M059J (cell line): ENCODE measurements at regions not wholly inside any gene's neighbourhood (a gene's known extent, or its start where the extent isn't known, plus 50 kb on each side); places are given as distances from the start of the nearest gene placed in this dataset.
"Not testable (repeated sequence)": the region's sequence is repeated elsewhere in the genome, so short reads cannot be mapped to it uniquely, and the experiment has no call there.

ENCODE experiments used
- DNase-seq: peaks from one replicate; pipeline ENCODE4 v3.0.0-alpha.2; 2012; ENCODE audit warnings: low read depth

- no peak for DNase-seq
Measured at GRCh38 chr9:2354856-2355696, 266.5 kb upstream of the VLDLR start.

DNA sequence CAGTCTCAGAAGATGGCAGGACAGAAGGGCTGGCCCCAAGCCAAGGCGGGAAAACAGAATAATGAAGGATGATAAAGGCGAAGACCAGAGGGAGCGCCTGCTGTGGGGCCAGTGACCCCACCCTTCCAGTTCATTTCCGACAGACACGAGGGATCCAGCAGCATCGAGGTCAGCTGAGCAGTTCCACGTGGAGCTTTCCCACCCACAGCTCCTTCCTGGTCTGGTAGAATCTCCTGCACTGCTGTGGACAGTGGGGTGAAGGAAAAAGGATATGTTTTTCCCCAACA, 265.9 kb upstream of the VLDLR start:
- DNase-seq, result no peak

DNA sequence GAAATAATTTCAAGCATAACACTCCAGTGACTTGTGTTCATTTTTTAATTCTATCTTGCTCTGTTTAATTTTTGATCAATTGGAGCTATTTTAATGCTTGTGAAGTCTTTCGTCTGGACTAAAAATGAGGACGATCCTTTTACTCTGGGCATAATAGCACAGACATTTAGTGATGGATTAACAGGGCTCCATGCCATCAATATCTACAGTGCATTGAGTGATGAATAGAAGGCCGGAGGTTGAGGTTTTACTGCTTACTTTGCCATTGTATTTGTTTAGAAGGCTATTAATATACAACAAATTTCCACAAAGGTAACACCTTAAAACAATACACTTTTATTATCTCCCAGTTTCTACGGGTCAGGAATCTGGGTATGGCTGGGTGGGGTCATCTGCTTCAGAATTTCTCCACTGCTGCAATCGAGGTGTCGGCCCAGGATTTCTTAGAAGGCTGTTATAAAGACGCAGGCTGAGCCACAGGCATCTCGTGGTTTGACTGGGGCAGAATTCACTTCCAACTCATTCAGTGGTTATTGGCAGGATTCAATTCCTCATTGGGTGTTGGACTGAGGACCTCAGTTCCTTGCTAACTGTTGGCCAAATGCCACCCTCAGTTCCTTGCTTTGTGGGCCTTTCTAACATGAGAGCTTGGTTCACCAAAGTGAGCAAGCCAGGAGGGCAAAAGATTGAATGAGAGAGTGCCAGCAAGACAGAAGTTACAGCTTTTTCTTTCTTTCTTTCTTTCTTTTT, 265.4 kb upstream of the VLDLR start:
- peak; percentile 32 for DNase-seq

DNA sequence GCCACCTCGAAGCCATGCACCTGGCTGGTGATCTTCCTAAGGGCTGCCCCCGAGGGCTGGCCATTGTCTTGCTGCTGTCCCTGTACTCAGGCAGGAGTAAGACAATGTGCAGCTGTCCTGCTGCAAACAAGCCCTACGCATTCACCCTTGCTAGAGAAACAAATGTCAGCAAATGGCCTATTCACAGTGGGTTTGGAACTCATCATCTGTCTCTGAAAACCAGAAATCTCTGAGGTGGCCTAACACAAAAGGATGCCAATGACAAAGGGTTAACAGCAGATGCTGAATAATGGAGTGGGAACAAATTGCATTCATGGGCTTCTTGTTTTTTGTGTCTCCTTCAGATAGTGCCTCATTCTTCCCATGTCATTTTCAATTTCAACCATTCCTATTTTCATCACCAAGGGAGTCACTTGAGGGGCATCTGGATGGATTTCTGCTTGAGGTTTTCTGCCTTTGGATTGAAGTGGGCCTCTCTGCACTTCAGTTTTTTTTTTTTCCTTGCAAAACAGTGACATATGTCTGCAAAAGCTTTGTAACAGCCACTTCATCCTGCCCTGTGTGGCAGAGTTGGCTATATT, 261.6 kb upstream of the VLDLR start:
- DNase-seq, result no peak

- DNase-seq, result no peak
Measured at GRCh38 chr9:2362150-2362549, 259.4 kb upstream of the VLDLR start.

DNA sequence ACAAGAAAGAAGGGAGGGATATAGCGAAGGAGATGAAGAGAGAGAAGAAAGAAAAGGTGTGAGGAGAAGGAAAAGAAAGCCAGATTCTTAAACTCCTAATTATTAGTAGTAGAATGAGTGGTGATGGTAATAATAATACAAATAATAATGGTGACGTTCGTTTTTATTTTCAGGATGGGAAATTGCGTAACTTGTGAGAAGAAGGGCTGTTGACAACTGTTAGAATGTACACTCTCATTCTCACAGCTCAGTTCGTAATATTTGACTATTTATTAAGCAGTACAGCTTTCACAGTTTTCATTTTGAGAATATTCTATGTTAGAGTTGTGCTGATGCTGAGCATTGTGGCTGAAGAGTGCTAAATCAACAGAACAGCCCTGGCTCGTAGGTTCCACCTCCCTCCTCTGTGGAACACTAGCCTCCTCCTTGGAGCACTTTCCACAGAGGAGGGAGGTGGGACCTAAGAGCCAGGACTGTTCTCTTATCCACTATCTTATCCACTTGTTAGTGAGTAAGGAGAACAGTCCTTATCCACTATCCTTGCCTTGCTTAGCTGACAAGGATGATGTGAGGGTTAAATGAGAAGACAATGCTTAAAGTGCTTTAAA, 258.3 kb upstream of the VLDLR start:
- DNase-seq, result no peak

DNA sequence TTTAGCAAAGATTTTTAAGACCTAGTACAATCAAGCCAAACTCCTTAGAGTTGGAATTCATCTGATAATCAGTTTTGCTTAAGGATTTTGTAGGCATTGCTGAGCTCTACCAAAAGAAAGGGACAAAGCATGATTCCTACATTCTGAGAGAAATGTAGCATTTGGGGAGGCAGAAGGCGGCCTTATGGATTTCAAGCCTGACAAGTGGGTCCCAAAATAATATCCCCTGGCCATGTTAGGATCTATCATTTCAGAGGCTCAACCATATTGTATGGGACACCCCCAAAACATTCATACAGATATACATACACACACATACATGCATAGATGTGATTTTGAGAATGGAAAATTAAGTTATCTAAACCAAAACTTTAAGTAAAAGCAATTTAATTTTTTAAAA, 257.8 kb upstream of the VLDLR start:
- no peak for DNase-seq

GRCh38 chr9:2367970-2368369, 253.6 kb upstream of the VLDLR start:
- DNase-seq, result no peak

DNA sequence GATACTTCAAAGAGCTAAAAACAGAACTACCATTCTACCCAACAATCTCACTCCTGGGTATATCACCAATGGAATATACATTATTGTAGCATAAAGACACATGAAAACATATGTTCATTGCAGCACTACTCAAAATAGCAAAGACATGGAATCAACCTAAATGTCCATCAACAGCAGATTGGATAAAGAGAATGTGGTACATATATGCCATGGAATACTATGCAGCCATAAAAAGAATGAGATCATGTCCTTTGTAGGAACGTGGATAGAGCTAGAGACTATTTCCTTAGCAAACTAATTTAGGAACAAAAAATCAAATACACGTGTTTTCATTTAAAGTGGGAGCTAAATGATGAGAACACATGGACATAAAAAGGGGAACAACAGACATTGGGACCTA, 247.9 kb upstream of the VLDLR start:
- DNase-seq, result no peak

GRCh38 chr9:2375114-2375513, 246.5 kb upstream of the VLDLR start:
- DNase-seq, result no peak

DNA sequence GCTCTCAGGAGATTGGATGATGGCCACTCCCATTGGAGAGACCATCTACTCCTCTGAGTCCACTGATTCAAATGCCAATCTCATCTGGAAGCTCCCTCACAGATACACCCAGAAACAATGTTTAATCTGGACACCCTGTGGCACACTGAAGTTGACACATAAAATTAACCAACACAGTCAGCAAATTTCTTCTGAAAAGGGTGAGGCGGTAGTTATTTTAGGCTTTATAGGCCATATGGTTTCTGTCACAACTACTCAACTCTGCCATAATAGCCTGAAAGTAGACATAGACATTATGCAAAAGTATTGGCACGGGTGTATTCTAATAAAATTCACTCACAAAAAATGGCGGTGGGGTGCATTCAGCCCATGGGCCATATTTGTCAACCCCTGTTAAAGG, 244.5 kb upstream of the VLDLR start:
- no peak for DNase-seq

- no peak for DNase-seq
Measured at GRCh38 chr9:2377834-2378233, 243.8 kb upstream of the VLDLR start.

- DNase-seq, result no peak
Measured at GRCh38 chr9:2378266-2378665, 243.3 kb upstream of the VLDLR start.

- DNase-seq, result no peak
Measured at GRCh38 chr9:2378816-2379215, 242.8 kb upstream of the VLDLR start.

DNA sequence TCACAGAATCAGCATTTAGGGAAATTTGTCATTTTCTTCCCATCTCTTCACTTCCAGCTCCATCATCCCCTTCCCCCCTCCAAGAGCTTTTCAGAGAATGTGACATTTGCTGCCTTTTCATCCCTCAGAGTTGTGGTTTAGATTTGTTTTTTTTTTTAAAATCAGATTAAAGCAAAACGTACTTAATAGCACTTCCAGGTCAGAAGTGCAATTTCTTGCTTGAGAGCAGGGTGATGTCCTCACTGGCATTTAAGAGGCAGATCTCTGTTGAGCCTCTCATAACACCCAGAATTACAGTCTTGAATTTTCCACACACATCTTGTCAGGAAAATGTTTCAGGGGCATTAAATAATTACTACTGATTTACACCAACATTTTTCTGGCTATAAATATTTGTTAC, 236.8 kb upstream of the VLDLR start:
- DNase-seq, result peak; percentile 7

DNA sequence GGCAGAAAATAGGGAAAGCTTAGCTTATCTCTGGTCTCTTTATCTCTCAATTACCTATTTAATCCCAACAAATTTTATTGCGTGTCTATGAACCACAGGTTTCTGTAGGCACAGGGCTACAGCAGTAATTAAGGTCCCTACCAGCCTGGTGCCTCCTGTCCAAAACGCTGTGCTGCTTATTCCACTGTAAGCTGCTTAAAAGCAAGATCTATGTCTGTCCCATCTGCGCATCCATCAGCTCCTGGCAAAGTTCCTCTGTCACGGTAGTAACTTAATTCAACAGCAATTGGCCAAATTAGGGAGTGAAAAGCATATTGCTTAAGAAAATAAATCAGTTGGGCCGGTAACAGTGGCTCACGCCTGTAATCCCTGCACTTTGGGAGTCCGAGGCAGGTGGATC, 235.8 kb upstream of the VLDLR start:
- no peak for DNase-seq

DNA sequence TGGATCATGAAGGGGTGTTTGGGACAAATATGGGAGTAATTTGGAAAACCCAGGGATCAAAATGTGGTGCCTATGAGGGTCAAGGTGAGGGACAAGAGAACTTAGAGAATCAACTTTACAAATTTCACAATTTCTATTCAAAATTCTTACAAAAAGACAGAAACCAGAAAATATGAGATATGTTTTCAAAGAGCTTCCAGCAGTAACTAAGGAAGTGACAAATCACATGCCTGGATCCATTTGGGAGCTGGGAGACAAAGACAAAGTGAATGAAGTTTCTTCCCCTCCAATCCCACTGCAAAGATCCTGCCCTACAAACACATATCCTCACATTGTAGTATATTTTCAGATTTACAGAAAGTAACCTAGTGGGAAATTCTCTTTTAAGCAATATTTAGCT, 235.0 kb upstream of the VLDLR start:
- DNase-seq, result no peak

GRCh38 chr9:2387166-2387565, 234.4 kb upstream of the VLDLR start:
- no peak for DNase-seq

DNA sequence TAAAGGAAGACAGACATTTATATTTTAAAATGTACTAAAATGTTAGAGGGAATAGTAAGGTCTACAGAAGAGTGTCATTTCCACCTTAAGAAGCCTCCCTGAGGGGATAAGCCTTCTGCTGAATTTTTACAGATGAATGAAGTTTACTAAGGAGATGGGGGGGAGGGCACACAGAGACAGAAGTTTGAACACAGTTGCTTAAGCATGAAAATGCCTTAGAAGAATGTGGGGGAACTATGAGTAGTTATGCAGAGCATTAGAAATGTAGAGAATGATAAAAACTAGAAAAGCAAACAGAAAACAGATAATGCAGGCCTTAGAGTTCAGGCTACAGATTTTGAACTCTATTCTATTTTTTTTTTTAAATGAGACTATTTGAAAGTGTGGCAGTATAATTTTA, 232.2 kb upstream of the VLDLR start:
- DNase-seq, result no peak

- DNase-seq, result peak; percentile 24
Measured at GRCh38 chr9:2390028-2390427, 231.6 kb upstream of the VLDLR start.

DNA sequence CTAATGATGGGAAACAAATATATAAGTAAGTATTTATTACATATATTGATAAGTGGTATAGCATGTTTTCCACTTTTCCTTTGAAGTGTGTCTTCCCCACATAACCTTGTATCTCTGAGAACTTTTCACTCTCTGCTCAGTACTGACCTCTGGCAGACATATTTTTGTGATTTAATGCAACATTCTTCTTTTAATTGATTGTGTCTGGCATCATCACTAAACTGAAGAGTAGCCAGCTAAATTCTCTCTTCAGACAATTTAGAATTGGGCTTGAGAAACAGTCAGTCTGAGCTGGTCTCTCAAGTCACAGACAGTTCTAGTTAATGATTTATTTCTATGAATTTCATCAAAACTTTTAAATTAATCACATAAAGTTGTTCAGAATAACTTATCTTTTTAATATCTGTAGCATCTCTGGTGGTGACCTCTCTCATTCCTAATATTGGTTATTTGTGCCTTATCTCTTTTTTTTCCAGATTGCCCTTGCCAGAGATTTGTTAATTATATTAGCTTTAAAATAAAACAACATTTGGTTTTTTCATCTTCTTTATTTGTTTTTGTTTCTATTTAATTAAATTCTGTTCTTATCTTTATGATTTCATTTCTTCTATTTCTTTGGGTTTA, 230.0 kb upstream of the VLDLR start:
- DNase-seq, result not testable (repeated sequence)

DNA sequence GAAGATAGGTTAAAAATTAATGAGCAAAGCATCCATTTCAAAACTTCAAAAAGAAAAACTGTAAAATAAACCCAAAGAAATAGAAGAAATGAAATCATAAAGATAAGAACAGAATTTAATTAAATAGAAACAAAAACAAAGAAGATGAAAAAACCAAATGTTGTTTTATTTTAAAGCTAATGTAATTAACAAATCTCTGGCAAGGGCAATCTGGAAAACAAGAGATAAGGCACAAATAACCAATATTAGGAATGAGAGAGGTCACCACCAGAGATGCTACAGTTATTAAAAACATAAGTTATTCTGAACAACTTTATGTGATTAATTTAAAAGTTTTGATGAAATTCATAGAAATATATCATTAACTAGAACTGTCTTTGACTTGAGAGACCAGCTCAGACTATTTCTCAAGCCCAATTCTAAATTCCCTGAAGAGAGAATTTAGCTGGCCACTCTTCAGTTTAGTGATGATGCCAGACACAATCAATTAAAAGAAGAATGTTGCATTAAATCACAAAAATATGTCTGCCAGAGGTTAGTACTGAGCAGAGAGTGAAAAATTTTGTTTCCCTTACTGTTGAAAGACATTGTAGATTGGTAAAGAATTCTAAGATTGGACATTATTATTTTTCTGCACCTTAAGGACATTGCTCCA, 227.4 kb upstream of the VLDLR start:
- not testable (repeated sequence) for DNase-seq
